ENCODE measurements at regions not wholly inside any gene's neighbourhood (a gene's known extent, or its start where the extent isn't known, plus 50 kb on each side); places are given as distances from the start of the nearest gene placed in this dataset.
"Not testable (repeated sequence)": the region's sequence is repeated elsewhere in the genome, so short reads cannot be mapped to it uniquely, and the experiment has no call there.

- no peaks in the 10 kb centered on the region for H3K27me3 ChIP-seq (ENCODE audit: insufficient read depth, low read depth)
- H3K27ac ChIP-seq: no peak overlapping the region
- H3K4me1 ChIP-seq (ENCODE audit: low read depth, poor library complexity, severe bottlenecking): peaks cover 51% of the 10 kb centered on the region
- H2AFZ ChIP-seq (ENCODE audit: low read depth): no peak overlapping the region
- H3K36me3 ChIP-seq (ENCODE audit: insufficient read depth): no peaks in the 10 kb centered on the region
- H4K20me1 ChIP-seq (ENCODE audit: insufficient read depth): no peaks in the 10 kb centered on the region
- no peaks in the 10 kb centered on the region for H3K79me2 ChIP-seq (ENCODE audit: insufficient read depth, low read depth)
- no peak for TF ChIP-seq CTCF (conservative IDR thresholded peaks at IDR 0.05; ENCODE audit: low read depth, low read length)
- no peak overlapping the region for H3K4me3 ChIP-seq (IDR thresholded peaks at IDR 0.05; ENCODE audit: insufficient read depth, low read depth, low read length)
- 0 out of 2 replicates have a peak overlapping the region, but pooled peaks have one; percentile 57 for H3K4me2 ChIP-seq
- H3K9ac ChIP-seq: no peak overlapping the region
Observed at GRCh38 chr12:88854260-88854659, 274.0 kb upstream of the KITLG start.

GRCh38 chr12:88847246-88847645 is 267.0 kb upstream of the KITLG start:
- H2AFZ ChIP-seq (ENCODE audit: low read depth); H3K27ac ChIP-seq; H4K20me1 ChIP-seq (ENCODE audit: insufficient read depth); H3K9ac ChIP-seq; H3K4me2 ChIP-seq; H3K36me3 ChIP-seq (ENCODE audit: insufficient read depth); H3K79me2 ChIP-seq (ENCODE audit: insufficient read depth, low read depth); H3K27me3 ChIP-seq (ENCODE audit: insufficient read depth, low read depth); H3K4me1 ChIP-seq (ENCODE audit: low read depth, poor library complexity, severe bottlenecking); H3K4me3 ChIP-seq (IDR thresholded peaks at IDR 0.05; ENCODE audit: insufficient read depth, low read depth, low read length): not testable (repeated sequence)

- no peak for TF ChIP-seq CTCF (conservative IDR thresholded peaks at IDR 0.05; ENCODE audit: low read depth, low read length)
- Histone ChIP-seq H4K20me1 (ENCODE audit: insufficient read depth) (no peaks in the 10 kb centered on the region), H3K27me3 (ENCODE audit: insufficient read depth, low read depth) (no peaks in the 10 kb centered on the region), H3K4me3 (IDR thresholded peaks at IDR 0.05; ENCODE audit: insufficient read depth, low read depth, low read length) (no peak overlapping the region), H3K4me2 (no peak overlapping the region), H3K36me3 (ENCODE audit: insufficient read depth) (no peaks in the 10 kb centered on the region), H3K27ac (no peak overlapping the region), H3K79me2 (ENCODE audit: insufficient read depth, low read depth) (no peaks in the 10 kb centered on the region), H3K4me1 (ENCODE audit: low read depth, poor library complexity, severe bottlenecking) (no peaks in the 10 kb centered on the region), H3K9ac (no peak overlapping the region), H2AFZ (ENCODE audit: low read depth) (no peak overlapping the region)
Observed at GRCh38 chr12:88844426-88844825, 264.2 kb upstream of the KITLG start.

- Histone ChIP-seq H3K9ac (no peak overlapping the region), H3K4me1 (ENCODE audit: low read depth, poor library complexity, severe bottlenecking) (no peaks in the 10 kb centered on the region), H3K27ac (no peak overlapping the region), H2AFZ (ENCODE audit: low read depth) (no peak overlapping the region), H3K27me3 (ENCODE audit: insufficient read depth, low read depth) (no peaks in the 10 kb centered on the region), H3K4me3 (IDR thresholded peaks at IDR 0.05; ENCODE audit: insufficient read depth, low read depth, low read length) (no peak overlapping the region), H3K79me2 (ENCODE audit: insufficient read depth, low read depth) (no peaks in the 10 kb centered on the region), H3K4me2 (no peak overlapping the region), H4K20me1 (ENCODE audit: insufficient read depth) (no peaks in the 10 kb centered on the region), H3K36me3 (ENCODE audit: insufficient read depth) (no peaks in the 10 kb centered on the region)
- no peak for TF ChIP-seq CTCF (conservative IDR thresholded peaks at IDR 0.05; ENCODE audit: low read depth, low read length)
Observed at GRCh38 chr12:88842314-88842713, 262.0 kb upstream of the KITLG start.

GRCh38 chr12:88839486-88839885 is 259.2 kb upstream of the KITLG start:
- Histone ChIP-seq H3K27me3 (ENCODE audit: insufficient read depth, low read depth) (no peaks in the 10 kb centered on the region), H3K4me3 (IDR thresholded peaks at IDR 0.05; ENCODE audit: insufficient read depth, low read depth, low read length) (no peak overlapping the region), H3K4me2 (no peak overlapping the region), H3K9ac (no peak overlapping the region), H3K36me3 (ENCODE audit: insufficient read depth) (no peaks in the 10 kb centered on the region), H3K4me1 (ENCODE audit: low read depth, poor library complexity, severe bottlenecking) (no peaks in the 10 kb centered on the region), H3K27ac (no peak overlapping the region), H3K79me2 (ENCODE audit: insufficient read depth, low read depth) (no peaks in the 10 kb centered on the region), H2AFZ (ENCODE audit: low read depth) (no peak overlapping the region), H4K20me1 (ENCODE audit: insufficient read depth) (no peaks in the 10 kb centered on the region)
- no peak for TF ChIP-seq CTCF (conservative IDR thresholded peaks at IDR 0.05; ENCODE audit: low read depth, low read length)
